CD4-positive, alpha-beta T cell treated with Interleukin-6 at 100 ng/mL for 8 hours (primary cell): ENCODE measurements at regions not wholly inside any gene's neighbourhood (a gene's known extent, or its start where the extent isn't known, plus 50 kb on each side); places are given as distances from the start of the nearest gene placed in this dataset.
"Not testable (repeated sequence)": the region's sequence is repeated elsewhere in the genome, so short reads cannot be mapped to it uniquely, and the experiment has no call there.

Experiments used
- DNase-seq: peaks from one replicate; pipeline ENCODE4 v3.0.0-alpha.2; 2020; ENCODE audit warnings: mixed read lengths, low spot score

DNA sequence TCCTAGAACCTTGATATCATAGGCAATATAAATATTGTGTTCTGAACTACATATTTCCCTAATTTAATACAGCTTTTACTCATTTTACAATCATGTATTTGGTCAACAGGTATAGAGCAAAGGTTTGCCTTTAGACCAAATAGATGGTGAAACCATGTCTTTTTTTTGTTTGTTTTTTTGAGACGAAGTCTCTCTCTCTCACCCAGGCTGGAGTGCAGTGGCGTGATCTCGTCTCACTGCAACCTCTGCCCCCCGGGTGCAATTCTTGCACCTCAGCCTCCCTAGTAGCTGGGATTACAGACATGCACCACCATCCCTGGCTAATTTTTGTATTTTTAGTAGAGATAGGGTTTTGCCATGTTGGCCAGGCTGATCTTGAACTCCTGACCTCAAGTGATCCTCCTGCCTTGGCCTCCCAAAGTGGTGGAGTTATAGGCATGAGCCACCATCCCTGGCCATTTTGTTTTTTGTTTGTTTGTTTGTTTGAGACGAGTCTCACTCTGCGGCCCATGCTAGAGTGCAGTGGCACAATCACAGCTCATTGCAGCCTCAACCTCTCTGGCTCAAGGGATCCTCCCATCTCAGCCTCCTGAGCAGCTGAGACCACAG, 243.7 kb upstream of the FOXN3 start:
- DNase-seq: not testable (repeated sequence)

DNA sequence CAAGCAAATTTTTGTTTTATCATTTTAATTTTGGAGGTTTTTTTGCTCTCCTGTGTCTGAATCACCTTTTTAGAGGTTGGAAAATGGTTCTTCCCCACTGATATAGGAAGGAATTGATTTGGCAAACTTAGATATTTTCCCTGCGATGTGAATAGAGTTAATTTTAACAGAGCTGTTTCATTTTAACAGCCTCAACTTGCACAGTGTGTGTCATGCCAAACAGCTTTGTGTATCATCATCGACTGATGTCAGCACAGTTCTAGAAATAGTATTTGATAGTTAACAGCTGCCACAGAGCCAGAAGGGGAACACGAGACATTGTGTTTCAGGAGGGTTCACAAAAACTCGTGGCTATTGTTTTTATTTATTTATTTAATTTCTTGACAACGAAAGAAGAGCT, 243.1 kb upstream of the FOXN3 start:
- DNase-seq: no peak

DNA sequence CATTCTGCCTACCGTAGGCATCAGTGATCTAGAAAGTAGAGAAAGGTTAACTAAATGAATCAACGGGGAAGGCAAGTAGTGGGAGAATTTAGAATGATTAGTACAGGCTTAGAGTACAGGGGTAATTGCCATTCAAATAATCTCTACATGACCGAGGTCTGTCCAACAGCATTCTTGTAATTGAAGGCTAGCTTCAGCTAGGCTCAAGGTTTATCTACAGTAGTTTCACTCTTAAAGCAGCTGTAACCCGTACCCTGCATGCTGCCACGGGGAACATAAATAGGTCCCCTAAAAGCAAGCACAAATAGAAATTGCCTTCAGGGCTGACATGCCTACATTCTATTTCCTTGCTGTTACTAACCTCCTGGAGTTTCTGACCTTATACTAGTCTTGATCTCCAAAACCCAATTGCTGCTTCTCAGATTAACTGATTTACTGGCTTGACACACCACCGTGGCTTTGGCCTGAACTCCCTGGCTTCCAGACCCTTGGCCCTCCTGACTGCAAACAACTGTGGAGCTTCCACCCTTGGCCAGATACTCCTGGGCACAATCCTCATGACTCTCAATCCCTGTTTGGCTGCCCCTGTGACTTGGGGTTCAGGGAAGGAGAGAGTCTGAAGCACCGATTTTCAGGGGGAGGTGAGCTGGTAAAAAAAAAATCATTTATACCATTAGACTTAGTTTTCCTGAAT, 242.1 kb upstream of the FOXN3 start:
- no peak for DNase-seq

DNA sequence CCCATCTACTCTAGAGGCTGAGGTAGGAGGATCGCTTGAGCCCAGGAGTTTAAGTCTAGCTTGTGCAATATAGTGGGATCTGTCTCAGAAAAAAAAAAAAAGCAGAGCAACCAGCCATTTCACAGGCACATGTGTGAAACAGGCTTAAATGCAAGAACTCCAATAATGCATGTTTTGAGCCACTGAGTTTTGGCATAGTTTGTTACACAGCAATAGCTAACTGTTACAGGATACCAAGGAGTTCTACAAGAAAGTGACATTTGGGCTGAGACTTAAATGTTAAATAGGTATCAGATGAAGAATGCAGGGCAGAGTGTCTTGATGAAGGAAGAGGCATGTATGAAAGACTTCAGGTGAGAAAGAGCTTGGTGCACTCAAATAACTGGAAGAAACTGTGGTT, 240.0 kb upstream of the FOXN3 start:
- DNase-seq: no peak

DNA sequence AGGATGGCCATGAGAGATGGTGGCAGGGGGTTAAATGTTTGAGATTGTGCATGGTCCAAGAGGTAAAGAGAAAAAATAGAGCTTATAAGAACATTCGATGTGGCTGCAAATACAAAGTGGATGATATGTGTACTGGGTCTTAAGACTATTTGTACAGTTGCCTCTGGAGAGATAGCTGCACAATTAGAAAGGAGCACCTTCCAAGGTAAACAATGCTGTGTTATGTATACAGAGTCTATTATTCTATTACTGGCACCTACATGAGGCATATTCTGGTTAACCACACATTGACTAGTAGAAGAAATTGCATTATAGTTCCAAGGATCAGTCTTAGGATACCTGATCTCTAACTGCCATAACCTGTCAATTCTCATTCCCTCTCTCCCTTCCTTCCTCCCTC, 238.0 kb upstream of the FOXN3 start:
- DNase-seq: no peak

DNA sequence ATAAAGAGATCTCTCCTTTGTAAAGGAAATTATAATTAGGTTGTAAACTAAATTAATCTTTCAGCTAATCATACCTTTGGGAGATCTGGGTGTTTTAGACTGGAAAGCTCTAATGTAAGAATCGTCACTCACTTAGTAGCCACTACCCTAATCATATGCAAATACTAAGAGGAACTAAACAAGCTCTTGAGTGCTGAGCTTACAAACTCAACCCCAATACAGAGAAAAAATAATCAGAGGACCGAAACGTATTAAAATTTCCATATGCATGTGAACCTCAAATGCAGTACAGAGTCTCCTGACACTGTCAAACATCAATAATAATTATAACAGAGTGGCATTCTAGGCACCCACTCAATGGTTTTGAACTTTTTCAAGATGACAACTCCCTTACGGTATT, 235.3 kb upstream of the FOXN3 start:
- no peak for DNase-seq

DNA sequence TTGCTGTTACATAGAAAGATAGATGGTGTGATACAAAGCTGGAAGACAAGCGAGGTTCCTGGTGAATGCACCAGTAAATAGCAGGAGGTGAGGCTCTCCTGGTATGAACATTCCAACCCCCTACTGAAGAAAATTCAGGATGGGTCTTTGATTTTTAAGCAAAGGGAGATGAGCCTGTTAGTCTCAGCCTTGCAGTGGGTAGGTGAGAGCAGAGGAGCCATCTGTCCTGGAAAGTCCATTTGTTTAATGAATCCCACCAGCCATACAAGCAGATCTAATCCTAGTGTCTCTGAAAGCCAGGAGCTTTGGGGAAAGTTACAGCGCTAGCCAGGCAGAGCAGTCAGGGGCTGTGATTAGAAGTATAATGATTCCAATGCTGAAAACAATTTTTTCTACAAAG, 234.8 kb upstream of the FOXN3 start:
- DNase-seq: no peak

DNA sequence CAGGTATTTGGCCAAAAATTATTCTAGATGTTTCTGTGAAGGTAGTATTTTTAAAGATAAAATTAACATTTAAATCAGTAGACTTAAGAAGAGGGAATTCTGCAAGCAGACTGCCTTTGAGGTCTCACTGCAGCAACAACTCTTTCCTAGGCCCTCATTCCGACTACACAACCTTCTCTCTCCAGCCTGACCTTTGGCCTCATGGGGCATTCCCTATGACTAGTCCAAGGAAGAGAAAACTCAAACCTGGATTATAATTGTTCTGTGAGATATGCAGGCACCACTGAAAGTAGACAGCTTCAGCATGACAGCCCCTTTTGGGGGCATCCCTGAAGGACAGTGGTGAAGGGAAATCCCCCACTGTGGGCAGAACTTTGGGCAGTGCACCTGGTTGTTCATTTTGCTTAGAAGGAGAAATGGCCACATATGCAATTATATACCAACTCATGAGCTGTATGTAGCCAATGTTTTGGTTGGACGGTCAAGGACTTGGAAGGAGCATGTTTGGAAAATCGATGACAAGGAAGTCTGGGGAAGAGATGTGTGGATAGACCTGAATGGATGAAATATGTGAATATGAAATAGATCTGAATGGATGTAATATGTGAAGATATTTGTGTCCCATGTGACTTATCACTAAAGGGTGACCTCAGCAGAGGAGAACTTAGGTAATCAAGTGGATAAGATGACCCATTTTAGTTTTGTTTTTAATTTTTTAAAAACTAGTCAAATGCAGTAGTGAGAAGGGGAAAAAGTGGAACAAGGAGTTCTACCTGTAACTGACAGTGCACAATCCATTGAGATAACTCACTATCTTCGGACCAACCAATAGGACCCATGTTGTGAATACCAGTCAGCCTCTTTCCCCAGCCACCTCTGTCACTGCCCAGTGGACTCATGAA, 233.3 kb upstream of the FOXN3 start:
- DNase-seq: no peak

DNA sequence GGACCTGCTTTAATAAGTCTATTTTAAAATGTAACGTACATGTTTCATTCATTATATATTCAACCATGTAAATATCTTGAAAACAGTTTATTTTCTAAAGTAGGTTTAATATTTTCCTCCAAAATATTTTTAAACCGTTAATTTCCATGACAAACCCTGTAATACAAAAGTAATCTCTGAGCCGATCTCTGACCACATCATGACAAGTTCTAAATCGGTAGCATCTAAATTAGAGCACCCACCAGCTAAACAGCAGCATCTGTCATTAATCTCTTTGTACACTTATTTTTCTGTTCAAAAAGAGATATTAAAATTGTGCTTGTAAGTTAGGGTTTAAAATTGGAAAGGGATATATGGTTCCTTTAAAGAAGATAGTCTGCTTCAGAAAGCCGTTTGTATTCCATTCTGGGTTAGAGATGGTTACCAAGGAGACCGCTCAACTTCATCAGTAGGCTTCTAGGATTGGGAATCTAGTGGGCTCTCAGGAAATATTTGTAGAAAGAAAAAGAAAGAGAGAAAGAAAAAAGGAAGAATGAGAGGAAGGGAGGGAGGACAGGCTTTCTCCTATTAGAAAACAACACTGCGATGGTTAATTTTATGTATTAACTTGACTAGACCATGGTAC, 232.5 kb upstream of the FOXN3 start:
- no peak for DNase-seq

DNA sequence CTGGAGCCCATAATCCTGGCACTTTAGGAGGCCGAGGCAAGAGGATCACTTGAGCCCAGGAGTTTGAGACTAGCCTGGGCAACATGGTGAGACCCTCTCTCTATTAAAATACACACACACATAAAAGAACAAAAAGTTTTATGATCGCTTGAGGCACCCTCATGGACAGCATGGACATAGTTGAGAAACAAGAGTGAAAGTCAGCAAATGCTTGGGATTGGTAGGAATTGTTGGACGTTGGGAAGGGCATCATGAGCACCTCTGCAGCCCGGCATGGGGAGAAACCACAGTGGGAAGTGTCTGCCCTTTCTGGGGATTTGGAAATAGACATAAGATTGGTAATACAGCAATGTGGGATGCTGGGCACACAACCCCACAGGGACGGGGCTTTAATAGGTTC, 231.9 kb upstream of the FOXN3 start:
- no peak for DNase-seq

DNA sequence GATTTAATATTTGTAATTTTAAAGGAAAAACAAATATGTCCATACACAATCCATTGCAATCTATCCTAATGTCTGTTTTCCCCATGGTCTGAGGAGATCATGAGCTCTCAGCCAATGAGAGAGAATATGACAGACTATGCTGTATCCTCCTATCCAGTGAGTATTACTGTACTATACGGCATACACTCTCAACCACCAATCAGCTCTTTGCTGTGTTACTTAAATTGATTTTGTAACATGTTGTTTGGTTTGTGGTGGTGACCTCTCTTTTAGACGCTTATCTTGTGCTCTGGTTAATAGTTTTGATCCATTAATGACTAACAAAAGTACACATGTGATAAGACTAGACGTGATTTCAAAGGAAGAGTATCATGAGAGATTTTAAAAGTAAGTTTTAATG, 231.5 kb upstream of the FOXN3 start:
- DNase-seq: no peak

DNA sequence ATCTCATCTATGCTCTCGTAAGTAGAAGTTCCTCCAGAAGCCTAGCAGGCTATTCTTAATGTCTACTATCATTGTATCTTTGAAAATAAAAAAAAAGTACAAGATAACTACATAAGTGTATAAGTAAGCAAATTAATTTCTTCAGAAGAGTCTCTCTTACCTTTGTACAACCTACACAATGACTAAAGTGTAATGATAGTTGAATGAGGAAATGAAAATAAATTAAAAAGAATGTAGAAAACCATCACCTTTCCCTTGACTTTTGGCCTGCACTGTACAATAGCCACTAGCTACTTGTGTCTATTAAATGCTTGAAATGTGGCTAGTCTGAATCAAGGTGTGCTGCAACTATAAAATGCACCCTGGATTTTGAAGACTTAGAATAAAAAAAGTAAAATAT, 229.9 kb upstream of the FOXN3 start:
- DNase-seq: no peak

DNA sequence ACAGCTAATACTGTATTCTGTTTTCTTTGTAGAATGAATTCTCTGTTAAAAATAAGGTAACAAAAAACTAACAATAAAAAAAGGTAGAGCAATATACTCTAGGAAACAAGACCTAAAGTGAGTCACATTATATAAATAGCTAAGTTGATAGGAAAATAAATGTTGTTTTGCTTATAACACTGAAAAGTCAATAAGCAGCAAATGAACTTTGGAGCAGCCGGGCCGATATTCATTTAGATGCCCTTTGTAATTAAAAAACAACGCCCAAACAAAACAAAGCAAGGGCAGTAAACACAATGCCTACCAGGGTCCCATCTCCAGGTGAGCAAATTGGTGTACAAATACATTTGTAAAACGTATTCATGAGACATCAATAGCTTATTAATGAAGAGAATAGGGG, 227.6 kb upstream of the FOXN3 start:
- no peak for DNase-seq

DNA sequence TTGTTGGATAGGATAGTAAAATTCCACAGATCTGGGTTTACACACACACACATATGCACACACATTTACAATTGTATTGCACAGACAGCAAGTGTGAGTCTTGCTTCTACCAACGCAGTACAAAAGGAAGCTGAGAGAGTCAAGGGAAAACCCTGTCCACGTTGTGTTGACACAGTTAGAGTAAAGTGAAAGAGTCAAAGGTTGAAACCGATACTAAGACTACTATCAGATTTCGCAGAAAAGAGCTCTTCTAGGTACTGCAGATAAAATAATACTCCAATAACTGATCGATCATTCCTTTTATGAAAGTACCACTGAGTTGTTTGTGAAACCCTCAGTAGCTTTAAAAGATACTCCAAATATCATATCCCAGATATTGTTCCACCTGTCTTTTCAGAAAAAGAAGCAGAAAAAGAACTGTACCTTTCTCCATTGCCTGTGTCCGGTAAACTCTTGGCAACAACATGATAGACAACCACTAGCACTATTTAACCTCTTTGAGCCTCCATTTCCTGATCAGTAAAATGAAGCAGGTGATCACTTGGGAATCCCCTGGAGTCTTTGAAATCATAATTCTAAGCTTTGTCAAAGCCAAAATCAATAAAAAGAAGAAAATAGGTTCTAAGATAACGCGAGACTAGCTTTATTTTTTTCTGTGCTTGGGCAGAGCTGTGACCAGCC, 224.6 kb upstream of the FOXN3 start:
- peak; percentile 54 for DNase-seq

DNA sequence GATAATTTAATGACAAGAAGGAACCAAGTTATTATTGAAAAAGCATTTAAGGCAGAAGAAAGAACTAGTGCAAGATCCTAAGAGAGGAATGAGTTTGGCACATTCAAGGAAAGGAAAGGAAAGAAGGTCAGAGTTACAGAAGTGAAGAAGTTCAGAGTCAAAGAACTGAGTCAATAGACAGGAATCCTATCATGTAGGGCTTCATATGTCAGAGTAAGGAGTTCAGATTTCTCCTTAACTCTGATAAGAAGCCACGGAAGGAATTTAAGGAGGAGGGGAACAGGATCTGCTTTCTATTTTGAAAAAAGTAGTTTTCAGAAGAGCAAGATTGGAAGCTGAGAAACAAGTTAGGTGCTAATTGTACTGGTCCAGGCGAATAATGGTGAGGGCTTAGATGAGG, 223.1 kb upstream of the FOXN3 start:
- DNase-seq: no peak

DNA sequence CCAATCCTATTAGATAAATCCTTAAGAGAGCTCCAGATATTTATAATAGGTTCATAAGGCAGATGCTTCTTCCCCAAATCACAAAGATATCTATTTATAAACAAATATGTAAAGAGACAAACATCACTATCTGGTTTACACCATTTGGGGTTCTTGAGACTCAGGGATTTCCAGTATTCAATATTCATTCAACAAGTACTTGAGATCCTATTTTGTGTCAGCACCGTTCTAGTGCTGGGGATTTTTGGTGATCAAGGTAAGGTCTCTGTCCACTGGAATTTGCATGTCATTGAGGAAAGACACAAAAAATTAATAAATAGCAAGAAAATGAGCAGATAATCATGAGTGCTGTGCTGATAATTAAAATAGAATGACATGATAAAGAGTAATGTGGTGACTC, 222.7 kb upstream of the FOXN3 start:
- no peak for DNase-seq

DNA sequence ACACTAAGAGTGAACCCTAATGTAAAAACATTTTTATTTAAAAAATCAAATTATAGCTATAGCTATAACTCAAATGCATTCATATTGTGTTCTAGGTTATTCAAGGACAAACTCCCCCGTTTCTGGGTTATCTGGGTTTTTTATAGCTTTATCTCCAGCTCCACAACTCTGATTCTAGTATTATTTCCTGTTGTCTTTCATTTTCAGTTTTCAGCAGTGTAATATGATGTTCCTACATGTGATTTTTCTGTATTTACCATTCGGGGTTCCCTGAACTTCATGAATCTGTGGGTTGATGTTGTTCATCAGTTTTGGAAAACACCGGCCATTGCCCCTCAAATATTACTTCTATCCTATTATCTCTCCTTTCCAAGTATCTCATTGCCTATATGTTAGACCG, 221.9 kb upstream of the FOXN3 start:
- DNase-seq: no peak

DNA sequence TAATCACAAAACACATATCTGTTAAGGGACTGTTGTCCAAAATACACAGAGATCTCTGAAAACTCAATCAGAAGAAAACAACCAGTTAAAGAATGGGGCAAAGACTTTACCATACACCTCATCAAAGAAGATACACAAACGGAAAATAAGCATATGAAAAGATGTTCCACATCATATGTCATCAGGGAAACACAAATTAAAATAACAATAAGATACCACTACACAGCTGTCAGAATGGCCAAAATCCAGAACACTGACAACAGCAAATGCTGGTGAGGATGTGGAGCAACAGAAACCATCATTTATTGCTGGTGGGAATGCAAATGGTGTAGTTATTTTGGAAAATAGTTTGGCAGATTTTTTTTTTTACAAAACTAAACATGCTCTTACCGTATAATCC, 220.5 kb upstream of the FOXN3 start:
- DNase-seq: no peak

DNA sequence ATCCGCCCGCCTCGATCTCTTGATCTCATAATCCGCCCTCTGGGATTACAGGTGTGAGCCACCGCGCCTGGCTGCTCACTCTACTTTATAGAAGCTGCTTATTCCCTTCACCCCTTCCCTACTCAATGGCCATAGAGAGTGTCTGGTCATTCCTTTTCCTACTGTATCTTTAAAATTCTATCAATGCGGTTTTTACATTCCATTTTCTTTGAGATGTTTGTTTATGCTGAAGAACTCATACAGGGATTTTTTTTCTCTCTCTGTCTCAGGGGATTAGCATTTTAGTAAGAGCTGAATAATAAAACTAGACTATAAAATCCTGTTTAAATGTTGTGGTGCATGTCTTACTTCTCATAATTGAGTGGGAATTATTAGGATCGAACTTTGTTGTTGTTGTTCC, 218.6 kb upstream of the FOXN3 start:
- no peak for DNase-seq

DNA sequence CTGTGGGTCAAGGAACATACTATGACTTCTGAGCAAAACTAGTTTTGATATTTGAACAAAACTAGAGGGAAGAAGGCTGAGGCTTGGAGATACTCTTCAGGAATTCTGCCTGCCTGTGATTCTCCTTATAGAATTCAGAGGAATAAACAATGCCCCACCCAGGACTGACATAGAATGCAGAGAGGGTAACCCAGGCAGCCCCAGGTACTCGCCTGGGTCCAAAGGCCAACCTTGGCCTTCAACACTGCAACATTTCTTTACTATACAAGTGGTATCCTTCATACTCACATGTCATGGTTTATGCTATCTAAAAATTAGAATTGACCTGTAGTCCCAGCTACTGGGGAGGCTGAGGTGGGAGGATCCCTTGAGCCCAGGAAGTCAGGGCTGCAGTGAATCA, 217.0 kb upstream of the FOXN3 start:
- DNase-seq: no peak

DNA sequence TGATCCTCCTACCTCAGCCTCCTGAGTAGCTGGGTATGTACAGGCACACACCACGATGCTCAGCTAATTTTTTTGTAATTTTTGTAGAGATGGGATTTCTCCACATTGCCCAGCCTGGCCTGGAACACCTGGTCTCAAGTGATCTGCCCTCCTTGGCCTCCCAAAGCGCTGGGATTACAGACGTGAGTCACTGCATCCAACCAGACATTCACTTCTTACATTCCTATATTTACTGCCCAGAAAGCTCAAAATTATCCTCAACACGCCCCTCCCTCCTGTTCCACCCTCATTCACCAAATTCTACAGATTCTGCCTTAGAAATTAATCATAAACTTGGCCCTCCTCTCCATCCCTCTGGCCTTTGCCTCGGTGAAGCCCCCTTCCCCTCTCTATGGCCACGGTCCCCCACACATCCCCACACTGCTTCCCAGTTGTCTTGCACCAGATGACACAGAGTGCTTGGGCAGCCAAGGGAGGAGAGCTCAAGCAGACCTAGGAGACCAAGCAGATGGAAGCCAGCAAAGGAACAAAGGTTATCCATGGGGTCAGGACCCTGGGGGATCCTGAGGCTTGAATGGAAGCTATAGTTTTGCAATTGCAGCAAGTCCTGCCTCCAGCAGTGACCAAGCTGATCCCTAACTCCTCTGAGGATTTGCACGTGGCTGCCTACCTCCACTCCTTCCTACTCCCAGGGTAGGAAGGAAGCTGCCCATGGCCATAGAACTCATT, 213.2 kb upstream of the FOXN3 start:
- no peak for DNase-seq

DNA sequence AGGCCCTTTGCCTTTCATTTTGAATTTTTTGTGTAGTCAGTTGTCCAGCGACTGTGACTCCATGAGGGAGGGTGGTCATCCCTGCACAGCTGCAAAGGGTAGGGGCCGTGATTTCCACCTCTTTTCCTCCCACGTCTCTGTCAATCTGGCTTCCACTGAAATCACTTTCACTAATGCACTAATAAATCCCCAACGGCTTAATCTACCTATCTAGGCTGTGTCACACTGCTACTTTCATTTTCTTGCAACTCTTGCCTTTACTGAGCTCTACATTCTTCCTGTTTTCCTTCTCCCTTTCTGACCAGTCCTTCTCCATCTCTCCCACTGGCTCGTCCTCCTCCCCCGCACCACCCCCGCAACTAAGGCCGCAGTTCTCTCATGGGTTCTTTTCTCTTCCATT, 212.3 kb upstream of the FOXN3 start:
- no peak for DNase-seq
